Activated CD4-positive, alpha-beta T cell treated with anti-CD3 and anti-CD28 coated beads for 24 hours (primary cell): ENCODE measurements at regions not wholly inside any gene's neighbourhood (a gene's known extent, or its start where the extent isn't known, plus 50 kb on each side); places are given as distances from the start of the nearest gene placed in this dataset.
"Not testable (repeated sequence)": the region's sequence is repeated elsewhere in the genome, so short reads cannot be mapped to it uniquely, and the experiment has no call there.

Experiments
- DNase-seq, 2 donors: peaks; one replicate each; pipeline ENCODE4 v3.0.0-alpha.2; 2020; ENCODE audit warnings: low read depth in 2 of 2

GRCh38 chr4:103853627-103854026 is 133.8 kb upstream of the TACR3 start:
- DNase-seq = no peak

DNA sequence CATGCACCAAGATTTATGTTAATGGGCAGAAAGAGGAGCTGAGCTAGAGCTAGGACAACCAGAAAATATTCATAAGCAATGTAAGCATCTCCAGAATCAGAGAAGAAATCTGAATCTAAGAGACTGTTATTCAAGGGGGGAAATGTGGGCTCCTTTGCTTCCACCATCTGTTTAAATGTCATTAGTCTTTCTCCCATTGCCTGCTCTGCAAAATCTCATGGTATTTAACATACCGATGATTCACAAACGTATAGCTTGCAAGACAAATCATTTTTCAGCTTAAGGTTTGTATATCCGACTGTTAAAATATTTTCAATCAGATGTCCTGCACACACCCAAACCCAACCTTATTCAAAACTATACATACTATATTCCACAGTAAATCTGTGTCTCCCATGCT is 133.4 kb upstream of the TACR3 start:
- no peak for DNase-seq

- no peak for DNase-seq
Measured at GRCh38 chr4:103845075-103845474, 125.3 kb upstream of the TACR3 start.

- DNase-seq = no peak
Measured at GRCh38 chr4:103842637-103843239, 123.0 kb upstream of the TACR3 start.

DNA sequence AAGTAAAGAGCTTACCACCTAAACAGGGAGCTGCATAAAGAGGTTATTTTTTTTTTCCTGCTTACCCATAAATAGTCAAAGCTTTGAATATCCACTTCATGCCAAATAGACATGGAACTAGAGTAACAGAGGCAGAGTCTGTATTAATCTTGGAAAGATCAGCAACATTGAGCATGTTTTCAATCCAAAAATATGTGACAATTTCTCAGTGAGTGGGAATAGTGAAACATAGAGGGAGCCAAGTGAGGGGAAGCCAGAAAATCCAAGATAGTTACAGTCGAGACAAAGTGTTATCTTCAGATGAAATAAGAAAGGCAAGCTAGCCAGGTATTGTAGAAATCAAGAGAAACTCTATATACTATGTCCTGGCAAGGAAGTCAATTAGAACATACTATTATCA is 122.3 kb upstream of the TACR3 start:
- no peak for DNase-seq

- DNase-seq = not testable (repeated sequence)
Measured at GRCh38 chr4:103810308-103810707, 90.5 kb upstream of the TACR3 start.

DNA sequence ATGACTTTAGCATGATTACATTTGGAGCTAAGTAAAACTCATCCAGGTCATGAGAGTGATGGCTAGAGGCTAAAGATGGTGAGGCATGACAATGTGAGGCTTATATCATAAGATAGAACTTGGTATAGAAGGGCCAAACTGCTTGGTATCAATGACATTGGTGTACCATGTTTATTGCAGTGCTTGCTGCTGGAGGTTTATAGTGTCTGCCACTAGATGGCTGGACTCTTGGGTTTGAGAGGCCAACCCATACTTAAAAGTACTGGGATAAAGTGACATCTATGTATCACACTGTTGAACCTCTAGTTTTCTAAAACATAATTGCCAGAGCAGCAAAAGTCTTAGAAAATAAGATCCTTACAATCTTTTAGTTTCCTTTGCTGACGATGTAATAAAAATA is 83.0 kb upstream of the TACR3 start:
- DNase-seq = no peak

- DNase-seq = no peak
Measured at GRCh38 chr4:103787057-103787456, 67.3 kb upstream of the TACR3 start.

DNA sequence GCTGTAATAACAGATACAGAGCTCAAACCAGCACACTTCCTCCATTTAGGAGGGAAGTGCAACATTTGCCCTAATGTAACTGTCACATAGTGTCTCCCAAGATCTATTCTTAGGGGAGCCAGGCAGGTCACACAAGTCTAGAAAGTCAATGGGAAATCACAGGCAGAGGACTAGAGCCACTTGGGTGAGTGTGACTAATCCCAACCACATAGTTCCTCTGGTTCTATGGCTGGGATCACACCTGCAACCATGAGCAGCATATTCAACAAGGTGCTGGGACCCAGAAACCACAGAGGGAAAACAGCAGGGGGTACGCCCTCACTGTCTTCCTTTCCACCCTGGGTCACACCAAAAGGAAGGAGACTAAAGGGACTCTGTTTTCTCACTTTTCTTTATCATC is 66.8 kb upstream of the TACR3 start:
- DNase-seq = no peak

GRCh38 chr4:103786014-103786413 is 66.2 kb upstream of the TACR3 start:
- DNase-seq = no peak

DNA sequence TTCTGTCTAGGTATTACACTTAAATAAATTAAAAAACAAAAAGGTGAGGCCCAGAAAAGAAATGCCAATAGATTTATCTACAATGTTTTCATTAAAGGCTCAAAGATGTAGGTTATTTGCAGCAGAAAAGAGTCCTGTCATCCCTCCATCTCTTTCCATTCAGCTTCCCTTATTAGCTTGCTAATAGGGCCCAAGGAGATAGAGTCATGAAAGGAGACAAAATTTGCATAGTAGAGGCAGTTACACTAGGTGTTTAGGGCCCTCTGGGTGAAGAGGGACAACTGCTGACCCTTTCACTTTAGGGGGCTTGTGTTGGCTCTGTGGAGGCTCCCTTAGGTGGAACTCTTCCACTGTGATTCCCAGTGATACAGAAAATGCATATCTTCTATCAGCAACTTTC is 58.4 kb upstream of the TACR3 start:
- no peak for DNase-seq

GRCh38 chr4:103774326-103774825 is 54.6 kb upstream of the TACR3 start:
- no peak for DNase-seq

GRCh38 chr4:103773691-103774231 is 54.0 kb upstream of the TACR3 start:
- DNase-seq = no peak
